Anterior cingulate cortex (tissue), 58 donors: ENCODE measurements at regions not wholly inside any gene's neighbourhood (a gene's known extent, or its start where the extent isn't known, plus 50 kb on each side); places are given as distances from the start of the nearest gene placed in this dataset.

Source experiments
- DNase-seq, 58 donors: peaks; one replicate each; lab custom pipeline; 2025; lab: John Stamatoyannopoulos, UW

- no peak for DNase-seq
Measured at GRCh38 chr1:81583878-81584277, 216.9 kb upstream of the ADGRL2 start.

- DNase-seq, result no peak
Measured at GRCh38 chr1:81582467-81582986, 218.2 kb upstream of the ADGRL2 start.

- no peak for DNase-seq
Measured at GRCh38 chr1:81578867-81579266, 221.9 kb upstream of the ADGRL2 start.

- DNase-seq, result no peak
Measured at GRCh38 chr1:81577004-81577697, 223.6 kb upstream of the ADGRL2 start.

- DNase-seq, result peak in 5 of 58 donors; percentile 2 to 23 (median 7)
Measured at GRCh38 chr1:81574408-81574807, 226.3 kb upstream of the ADGRL2 start.

GRCh38 chr1:81573458-81573857, 227.3 kb upstream of the ADGRL2 start:
- DNase-seq, result no peak

GRCh38 chr1:81571946-81572345, 228.8 kb upstream of the ADGRL2 start:
- DNase-seq, result no peak

GRCh38 chr1:81569761-81570160, 231.0 kb upstream of the ADGRL2 start:
- no peak for DNase-seq

GRCh38 chr1:81563632-81564031, 237.1 kb upstream of the ADGRL2 start:
- no peak for DNase-seq

- DNase-seq, result no peak
Measured at GRCh38 chr1:81562934-81563333, 237.8 kb upstream of the ADGRL2 start.

GRCh38 chr1:81560629-81561028, 240.1 kb upstream of the ADGRL2 start:
- no peak for DNase-seq

- DNase-seq, result no peak
Measured at GRCh38 chr1:81559662-81560350, 240.9 kb upstream of the ADGRL2 start.

- no peak for DNase-seq
Measured at GRCh38 chr1:81558291-81559076, 242.2 kb upstream of the ADGRL2 start.

- DNase-seq, result no peak
Measured at GRCh38 chr1:81556968-81557367, 243.8 kb upstream of the ADGRL2 start.

GRCh38 chr1:81554534-81554933, 246.2 kb upstream of the ADGRL2 start:
- DNase-seq, result no peak

GRCh38 chr1:81554108-81554507, 246.6 kb upstream of the ADGRL2 start:
- no peak for DNase-seq

GRCh38 chr1:81553503-81553902, 247.2 kb upstream of the ADGRL2 start:
- DNase-seq, result no peak

- DNase-seq, result no peak
Measured at GRCh38 chr1:81551946-81552345, 248.8 kb upstream of the ADGRL2 start.

- no peak for DNase-seq
Measured at GRCh38 chr1:81550753-81551152, 250.0 kb upstream of the ADGRL2 start.

GRCh38 chr1:81549588-81550127, 251.1 kb upstream of the ADGRL2 start:
- no peak for DNase-seq
